ENCODE measurements at regions not wholly inside any gene's neighbourhood (a gene's known extent, or its start where the extent isn't known, plus 50 kb on each side); places are given as distances from the start of the nearest gene placed in this dataset.

DNA sequence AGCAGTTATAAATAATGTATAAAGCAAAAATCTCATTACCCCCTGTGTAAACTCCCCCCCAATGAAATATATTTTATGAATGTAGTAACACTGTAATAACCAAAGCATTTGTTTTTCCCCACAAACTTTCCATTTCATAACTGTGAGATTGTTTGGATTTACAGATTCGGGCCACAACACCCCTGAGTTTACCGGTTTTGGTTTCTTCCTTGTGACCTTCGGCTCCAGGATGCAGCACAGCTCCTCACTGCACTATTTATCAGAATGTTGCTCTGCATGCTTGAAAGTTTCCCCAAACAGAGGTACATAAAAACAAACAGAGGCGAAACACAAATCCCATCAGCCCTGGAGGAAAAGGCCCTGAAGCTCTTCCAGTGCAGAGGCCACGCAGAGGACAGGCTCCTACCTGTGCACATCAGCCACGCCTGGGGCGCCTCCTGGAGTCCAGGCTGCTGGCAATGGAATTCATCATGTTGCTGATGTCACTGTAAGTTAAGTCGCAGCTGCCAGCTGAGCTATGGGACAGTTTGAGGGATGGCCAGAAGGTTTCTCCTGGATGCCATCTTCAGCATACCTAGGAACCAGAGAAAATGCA, 122.0 kb downstream of the LMO4 start:
- ChIA-PET POLR2A (no interaction called here), CTCF (interaction anchor here (1.6 kb wide), 1 partner anchor 124 kb away, joined by 4 read pairs; no protein-coding TSS in a partner anchor)
- Histone ChIP-seq H3K36me3 (ENCODE audit: control insufficient read depth in 2 of 3, insufficient read depth in 3 of 3, low read length in 3 of 3) (no peaks in the 10 kb centered on the region), H3K4me1 (ENCODE audit: control insufficient read depth in 2 of 2, insufficient read depth in 2 of 2, low read length in 2 of 2) (peaks cover 0 to 7% of the 10 kb centered on the region in 2 donors), H3K27me3 (ENCODE audit: control insufficient read depth in 2 of 2, insufficient read depth in 2 of 2, low read length in 2 of 2) (no peaks in the 10 kb centered on the region), H3K9me3 (ENCODE audit: control insufficient read depth in 2 of 3, low read length in 3 of 3) (no peaks in the 10 kb centered on the region), H3K4me3 (ENCODE audit: low read length) (no peak overlapping the region), H3K27ac (ENCODE audit: low read depth, low read length) (no peak overlapping the region)
- no peaks in the 10 kb centered on the region for H3K36me3 Mint-ChIP-seq
- ATAC-seq = no peak
- intact Hi-C loops (cut with micrococcal nuclease) = loop anchor here (1.0 kb wide), 2 partner anchors 124 to 157 kb away; no protein-coding TSS in a partner anchor
- no peak overlapping the region for H3K4me3 Mint-ChIP-seq
- peaks cover 0 to 8% (median 0%) of the 10 kb centered on the region in 5 donors for H3K27me3 Mint-ChIP-seq
- H3K27ac Mint-ChIP-seq = no peak overlapping the region
- DNase-seq = peak in 4 of 9 donors; percentile 1 to 9 (median 4)
- peaks cover 0 to 3% (median 0%) of the 10 kb centered on the region in 7 donors for H3K4me1 Mint-ChIP-seq
- H3K9me3 Mint-ChIP-seq = peaks cover 0 to 5% (median 0%) of the 10 kb centered on the region in 11 donors

DNA sequence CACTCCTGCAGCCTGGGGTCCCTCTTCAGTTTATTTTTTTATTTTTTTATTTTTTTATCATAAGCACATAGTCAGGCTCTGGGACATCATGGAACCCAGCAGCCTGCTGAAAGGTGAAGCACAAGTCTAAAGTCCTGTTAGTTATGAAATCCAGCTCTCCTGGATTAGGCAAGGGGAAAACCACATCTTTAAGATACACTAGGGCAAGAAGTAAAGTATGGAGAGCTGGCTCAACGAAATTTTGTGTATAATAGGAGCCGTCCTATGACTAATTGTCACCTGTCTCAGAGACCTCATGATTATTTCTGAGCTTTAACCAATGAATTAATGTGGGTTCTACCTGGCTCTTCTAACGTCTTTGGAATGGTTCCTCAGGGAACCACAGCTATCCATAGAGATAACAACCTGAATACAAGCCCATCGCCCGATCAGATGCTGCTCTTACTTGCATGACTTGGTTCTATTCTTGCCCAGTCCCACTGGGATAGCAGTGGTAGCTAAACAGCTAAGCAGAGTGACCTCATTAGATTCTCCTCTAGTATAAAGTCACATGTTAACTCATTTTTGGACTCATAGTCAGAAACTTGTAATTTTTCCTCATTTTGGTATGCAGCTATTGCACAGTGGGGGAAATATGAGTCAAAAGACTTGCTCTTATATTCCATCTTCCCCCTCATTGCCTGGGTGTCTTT, 122.7 kb downstream of the LMO4 start:
- no peaks in the 10 kb centered on the region for H3K27me3 ChIP-seq (ENCODE audit: control insufficient read depth in 2 of 2, insufficient read depth in 2 of 2, low read length in 2 of 2)
- intact Hi-C loops (cut with micrococcal nuclease) = loop anchor here (1.0 kb wide), 2 partner anchors 125 to 158 kb away; no protein-coding TSS in a partner anchor
- Mint-ChIP-seq H3K4me3 (no peak overlapping the region), H3K4me1 (peaks cover 0 to 3% (median 0%) of the 10 kb centered on the region in 7 donors), H3K36me3 (no peaks in the 10 kb centered on the region), H3K27ac (no peak overlapping the region), H3K27me3 (peaks cover 0 to 8% (median 0%) of the 10 kb centered on the region in 5 donors), H3K9me3 (peaks cover 0 to 5% (median 0%) of the 10 kb centered on the region in 11 donors)
- no peaks in the 10 kb centered on the region for H3K36me3 ChIP-seq (ENCODE audit: control insufficient read depth in 2 of 3, insufficient read depth in 3 of 3, low read length in 3 of 3)
- H3K4me3 ChIP-seq (ENCODE audit: low read length) = no peak overlapping the region
- H3K9me3 ChIP-seq (ENCODE audit: control insufficient read depth in 2 of 3, low read length in 3 of 3) = no peaks in the 10 kb centered on the region
- ChIA-PET CTCF (interaction anchor here (1.6 kb wide), 1 partner anchor 125 kb away, joined by 4 read pairs; no protein-coding TSS in a partner anchor), POLR2A (no interaction called here)
- ATAC-seq = no peak
- H3K27ac ChIP-seq (ENCODE audit: low read depth, low read length) = no peak overlapping the region
- H3K4me1 ChIP-seq (ENCODE audit: control insufficient read depth in 2 of 2, insufficient read depth in 2 of 2, low read length in 2 of 2) = peaks cover 0 to 7% of the 10 kb centered on the region in 2 donors
- no peak for DNase-seq

DNA sequence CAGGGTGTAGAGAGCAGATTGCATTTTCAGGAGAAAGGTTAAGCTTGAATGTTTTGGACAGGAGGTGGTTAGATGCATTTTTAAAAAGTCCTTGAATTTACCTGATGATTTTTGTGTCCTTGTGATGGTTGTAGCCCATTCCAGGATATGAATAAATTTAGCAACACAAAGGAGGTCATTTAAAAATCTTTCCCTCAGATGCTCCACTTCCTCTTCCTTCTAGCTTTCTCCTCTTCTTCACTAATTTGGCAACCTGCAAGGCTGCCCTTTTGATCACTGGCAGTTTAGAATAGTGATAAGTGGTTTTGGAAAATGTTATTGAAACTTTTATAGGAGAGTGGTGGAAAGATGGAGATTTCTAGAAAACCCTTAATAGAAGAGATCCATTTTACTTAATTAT, 124.0 kb downstream of the LMO4 start:
- ATAC-seq = no peak
- no peaks in the 10 kb centered on the region for H3K27me3 ChIP-seq (ENCODE audit: control insufficient read depth in 2 of 2, insufficient read depth in 2 of 2, low read length in 2 of 2)
- no peak overlapping the region for H3K27ac Mint-ChIP-seq

DNA sequence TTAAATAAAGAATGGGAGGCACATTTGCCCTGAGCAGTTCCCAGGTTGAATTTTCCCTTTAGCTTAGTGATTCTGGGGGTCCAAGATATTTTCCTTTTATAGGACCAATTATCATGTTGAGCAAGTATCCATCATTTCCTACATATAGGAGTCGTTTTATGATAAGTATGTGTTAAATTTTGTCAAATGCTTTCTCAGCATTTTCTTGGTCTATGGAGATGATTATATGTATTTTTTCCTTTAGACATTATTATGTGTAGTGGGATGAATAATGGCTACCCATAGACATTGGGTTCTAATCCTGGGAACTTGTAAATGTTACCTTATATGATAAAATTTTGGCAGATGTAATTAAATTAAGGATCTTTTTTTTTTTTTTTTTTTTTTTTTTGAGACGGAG, 128.7 kb downstream of the LMO4 start:
- no peak overlapping the region for H3K27ac ChIP-seq (ENCODE audit: low read depth, low read length)
- H3K27me3 Mint-ChIP-seq = peaks cover 0 to 22% (median 4%) of the 10 kb centered on the region in 5 donors
- DNase-seq (no peak), ATAC-seq (no peak)
- ChIA-PET CTCF (no interaction called here), POLR2A (no interaction called here)
- H3K9me3 ChIP-seq (ENCODE audit: control insufficient read depth in 2 of 3, low read length in 3 of 3) = no peaks in the 10 kb centered on the region
- no peak overlapping the region for H3K27ac Mint-ChIP-seq
- H3K27me3 ChIP-seq (ENCODE audit: control insufficient read depth in 2 of 2, insufficient read depth in 2 of 2, low read length in 2 of 2) = no peaks in the 10 kb centered on the region
- no peak overlapping the region for H3K4me3 ChIP-seq (ENCODE audit: low read length)
- H3K36me3 ChIP-seq (ENCODE audit: control insufficient read depth in 2 of 3, insufficient read depth in 3 of 3, low read length in 3 of 3) = no peaks in the 10 kb centered on the region
- intact Hi-C loops (cut with micrococcal nuclease) = no loop called here
- peaks cover 0 to 5% (median 0%) of the 10 kb centered on the region in 5 donors for H3K36me3 Mint-ChIP-seq
- H3K4me3 Mint-ChIP-seq = no peak overlapping the region
- H3K4me1 ChIP-seq (ENCODE audit: control insufficient read depth in 2 of 2, insufficient read depth in 2 of 2, low read length in 2 of 2) = no peaks in the 10 kb centered on the region
- peaks cover 0 to 25% (median 7%) of the 10 kb centered on the region in 11 donors for H3K9me3 Mint-ChIP-seq
- H3K4me1 Mint-ChIP-seq = no peaks in the 10 kb centered on the region

More for the DNA sequence above, 124.0 kb downstream of the LMO4 start:
- CTCF ChIA-PET = no interaction called here
- no peaks in the 10 kb centered on the region for H3K9me3 ChIP-seq (ENCODE audit: control insufficient read depth in 2 of 3, low read length in 3 of 3)
- peaks cover 0 to 9% (median 0%) of the 10 kb centered on the region in 11 donors for H3K9me3 Mint-ChIP-seq
- peaks cover 0 to 7% of the 10 kb centered on the region in 2 donors for H3K4me1 ChIP-seq (ENCODE audit: control insufficient read depth in 2 of 2, insufficient read depth in 2 of 2, low read length in 2 of 2)
- no peak overlapping the region for H3K4me3 Mint-ChIP-seq
- H3K4me3 ChIP-seq (ENCODE audit: low read length) = no peak overlapping the region
- H3K27ac ChIP-seq (ENCODE audit: low read depth, low read length) = no peak overlapping the region
- DNase-seq = no peak
- H3K27me3 Mint-ChIP-seq = peaks cover 0 to 8% (median 0%) of the 10 kb centered on the region in 5 donors
- no peaks in the 10 kb centered on the region for H3K36me3 ChIP-seq (ENCODE audit: control insufficient read depth in 2 of 3, insufficient read depth in 3 of 3, low read length in 3 of 3)
- H3K4me1 Mint-ChIP-seq = peaks cover 0 to 3% (median 0%) of the 10 kb centered on the region in 7 donors
- POLR2A ChIA-PET = no interaction called here
- intact Hi-C loops (cut with micrococcal nuclease) = no loop called here
- H3K36me3 Mint-ChIP-seq = no peaks in the 10 kb centered on the region

DNA sequence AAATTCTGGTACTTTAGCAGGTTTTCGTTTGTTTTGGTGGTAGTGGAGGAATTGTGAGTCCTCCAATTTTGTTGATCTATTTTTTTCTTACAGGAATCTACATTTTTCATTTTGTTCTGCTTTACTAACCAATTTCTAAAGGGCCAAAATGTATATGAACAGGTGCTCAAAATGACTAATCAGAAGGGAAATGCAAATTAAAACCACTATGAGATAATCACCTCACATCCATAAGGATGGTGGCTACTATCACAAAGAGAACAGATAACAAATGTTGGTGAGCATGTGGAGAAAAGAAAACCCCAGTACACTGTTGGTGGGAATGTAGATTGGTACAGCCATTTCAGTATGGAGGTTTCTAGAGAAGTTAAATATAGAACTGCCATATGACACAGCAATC, 134.2 kb downstream of the LMO4 start:
- Histone ChIP-seq H3K9me3 (ENCODE audit: control insufficient read depth in 2 of 3, low read length in 3 of 3) (no peaks in the 10 kb centered on the region), H3K27me3 (ENCODE audit: control insufficient read depth in 2 of 2, insufficient read depth in 2 of 2, low read length in 2 of 2) (no peaks in the 10 kb centered on the region), H3K4me1 (ENCODE audit: control insufficient read depth in 2 of 2, insufficient read depth in 2 of 2, low read length in 2 of 2) (no peaks in the 10 kb centered on the region), H3K27ac (ENCODE audit: low read depth, low read length) (no peak overlapping the region), H3K4me3 (ENCODE audit: low read length) (no peak overlapping the region), H3K36me3 (ENCODE audit: control insufficient read depth in 2 of 3, insufficient read depth in 3 of 3, low read length in 3 of 3) (no peaks in the 10 kb centered on the region)
- no peak for DNase-seq
- ChIA-PET CTCF (no interaction called here), POLR2A (no interaction called here)
- Mint-ChIP-seq H3K27ac (no peak overlapping the region), H3K4me1 (no peaks in the 10 kb centered on the region), H3K4me3 (no peak overlapping the region), H3K9me3 (peaks cover 0 to 20% (median 7%) of the 10 kb centered on the region in 11 donors), H3K27me3 (peaks cover 0 to 21% (median 9%) of the 10 kb centered on the region in 5 donors), H3K36me3 (peaks cover 0 to 5% (median 0%) of the 10 kb centered on the region in 5 donors)
- no peak for ATAC-seq
- intact Hi-C loops (cut with micrococcal nuclease) = no loop called here

DNA sequence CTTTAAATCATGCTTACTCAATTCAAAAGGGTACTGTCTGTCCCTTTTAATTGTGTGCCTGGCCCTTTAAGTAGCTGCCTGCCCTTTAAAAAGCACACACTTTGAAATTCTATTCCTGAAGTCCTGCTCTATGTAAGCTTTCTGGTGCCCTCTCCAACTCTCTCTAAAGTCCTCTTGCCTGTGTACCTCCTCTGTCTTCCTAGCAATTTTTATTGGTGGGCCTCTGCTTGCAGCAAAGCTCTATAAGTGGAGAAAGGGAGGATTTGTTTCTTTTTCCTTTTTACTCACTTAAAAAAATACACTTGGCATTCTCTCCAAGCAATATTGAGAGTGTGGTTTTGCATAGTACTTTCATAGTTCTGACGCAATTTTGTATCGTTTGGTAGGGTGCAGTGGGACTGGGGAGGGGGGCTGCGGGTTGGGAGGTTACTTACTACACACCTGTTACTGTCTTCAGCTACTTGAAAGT, 135.4 kb downstream of the LMO4 start:
- intact Hi-C loops (cut with micrococcal nuclease) = no loop called here
- no peak for ATAC-seq
- no peak for DNase-seq
- ChIA-PET POLR2A (no interaction called here), CTCF (interaction anchor here (0.6 kb wide), 1 partner anchor 1218 kb away, joined by 3 read pairs; no protein-coding TSS in a partner anchor)
- no peak overlapping the region for H3K27ac Mint-ChIP-seq
- H3K36me3 ChIP-seq (ENCODE audit: control insufficient read depth in 2 of 3, insufficient read depth in 3 of 3, low read length in 3 of 3) = no peaks in the 10 kb centered on the region
- H3K27me3 Mint-ChIP-seq = peaks cover 0 to 18% (median 9%) of the 10 kb centered on the region in 5 donors
- peaks cover 0 to 5% (median 0%) of the 10 kb centered on the region in 5 donors for H3K36me3 Mint-ChIP-seq
- H3K4me3 Mint-ChIP-seq = no peak overlapping the region
- H3K4me1 ChIP-seq (ENCODE audit: control insufficient read depth in 2 of 2, insufficient read depth in 2 of 2, low read length in 2 of 2) = no peaks in the 10 kb centered on the region
- no peaks in the 10 kb centered on the region for H3K27me3 ChIP-seq (ENCODE audit: control insufficient read depth in 2 of 2, insufficient read depth in 2 of 2, low read length in 2 of 2)
- H3K27ac ChIP-seq (ENCODE audit: low read depth, low read length) = no peak overlapping the region
- H3K4me1 Mint-ChIP-seq = no peaks in the 10 kb centered on the region
- no peaks in the 10 kb centered on the region for H3K9me3 ChIP-seq (ENCODE audit: control insufficient read depth in 2 of 3, low read length in 3 of 3)
- H3K4me3 ChIP-seq (ENCODE audit: low read length) = no peak overlapping the region
- H3K9me3 Mint-ChIP-seq = peaks cover 0 to 15% (median 2%) of the 10 kb centered on the region in 11 donors
